Activated T-cell treated with anti-CD3 and anti-CD28 coated beads, Interleukin-2, amount 50 U/mL, for 72 hours (primary cell): ENCODE measurements at regions not wholly inside any gene's neighbourhood (a gene's known extent, or its start where the extent isn't known, plus 50 kb on each side); places are given as distances from the start of the nearest gene placed in this dataset.
"Not testable (repeated sequence)": the region's sequence is repeated elsewhere in the genome, so short reads cannot be mapped to it uniquely, and the experiment has no call there.

Source experiments
- ATAC-seq, 2 donors: fragments of 150-1000 bp; cut with Tn5 transposase; replicated peaks in 1 of 2; 2 replicates each; pipeline ENCODE4 v1.10.0; 2021; ENCODE audit warnings: moderate library complexity in 2 of 2, mild to moderate bottlenecking in 1 of 2
- DNase-seq, 2 donors: peaks; one replicate each; pipeline ENCODE4 v3.0.0; 2021 to 2022; ENCODE audit warnings: mixed read lengths in 1 of 2
- H3K27ac Mint-ChIP-seq: one replicate; pipeline ENCODE4 v1.8.0; 2022; ENCODE audit warnings: mild to moderate bottlenecking, moderate library complexity, mixed read lengths
- H3K27me3 Mint-ChIP-seq: one replicate; pipeline ENCODE4 v1.8.0; 2022; ENCODE audit warnings: low read depth, mixed read lengths
- H3K36me3 Mint-ChIP-seq, 2 donors: one replicate each; pipeline ENCODE4 v1.8.0; 2022; ENCODE audit warnings: mixed read lengths in 2 of 2, mild to moderate bottlenecking in 1 of 2; ENCODE audit not compliant: insufficient read depth in 2 of 2
- H3K4me1 Mint-ChIP-seq: one replicate; pipeline ENCODE4 v1.8.0; 2022; ENCODE audit warnings: low read depth, mixed read lengths
- H3K4me3 Mint-ChIP-seq, 2 donors: one replicate each; pipeline ENCODE4 v1.8.0; 2022; ENCODE audit warnings: mild to moderate bottlenecking in 2 of 2, mixed read lengths in 2 of 2, moderate library complexity in 2 of 2
- H3K9me3 Mint-ChIP-seq, 2 donors: one replicate each; pipeline ENCODE4 v1.8.0; 2022; ENCODE audit warnings: mixed read lengths in 2 of 2

DNA sequence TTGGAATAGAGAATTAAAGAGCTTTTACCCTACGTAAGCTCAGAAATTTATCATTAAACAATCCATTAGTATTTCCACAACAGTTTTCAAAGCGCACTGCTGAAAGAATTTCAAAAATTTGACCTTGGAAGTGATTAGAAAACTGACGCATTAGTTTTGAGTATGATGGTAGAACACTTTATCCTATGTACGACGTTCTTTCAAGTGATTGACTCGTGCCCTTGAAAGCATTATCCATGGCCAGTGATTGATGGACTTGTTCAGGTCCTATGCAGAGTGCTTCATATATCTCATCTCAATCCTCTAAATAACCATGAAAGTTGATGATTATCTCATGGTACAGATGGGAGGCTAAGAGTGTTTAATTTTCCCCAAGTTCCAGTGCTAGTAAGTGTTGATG, 697.2 kb downstream of the USP25 start:
- H3K4me3 Mint-ChIP-seq: no peak overlapping the region
- ATAC-seq: no peak

DNA sequence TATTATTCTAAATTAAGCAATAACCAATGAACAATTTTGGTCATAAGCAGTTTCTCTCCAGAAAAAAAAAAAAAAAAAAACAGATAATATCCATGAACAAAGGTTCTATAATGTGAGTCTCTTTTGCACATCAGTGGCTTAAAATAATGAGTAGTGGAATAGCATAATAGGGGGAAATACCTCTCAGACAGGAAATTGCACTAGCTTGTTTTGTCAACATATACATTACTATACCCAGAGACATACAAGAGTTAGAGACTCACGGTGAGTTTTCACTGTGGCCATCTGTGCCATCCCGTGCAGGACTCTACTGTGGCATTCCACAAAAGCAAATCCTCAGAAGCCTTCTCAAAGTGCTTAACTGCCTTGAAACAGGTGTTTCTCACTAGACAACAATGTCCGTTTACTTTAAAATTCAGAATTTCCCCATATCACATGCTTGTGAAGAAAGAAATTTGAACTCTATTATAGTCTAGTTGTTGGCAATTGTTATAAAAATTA, 697.9 kb downstream of the USP25 start:
- H3K4me1 Mint-ChIP-seq: no peaks in the 10 kb centered on the region
- H3K4me3 Mint-ChIP-seq: no peak overlapping the region
- no peaks in the 10 kb centered on the region for H3K9me3 Mint-ChIP-seq
- no peak for ATAC-seq
- no peak for DNase-seq
- H3K27me3 Mint-ChIP-seq: no peaks in the 10 kb centered on the region
- H3K27ac Mint-ChIP-seq: no peak overlapping the region
- no peaks in the 10 kb centered on the region for H3K36me3 Mint-ChIP-seq

More for the DNA sequence above, 697.2 kb downstream of the USP25 start:
- H3K27ac Mint-ChIP-seq: no peak overlapping the region
- no peaks in the 10 kb centered on the region for H3K4me1 Mint-ChIP-seq
- no peak for DNase-seq
- no peaks in the 10 kb centered on the region for H3K27me3 Mint-ChIP-seq
- no peaks in the 10 kb centered on the region for H3K36me3 Mint-ChIP-seq
- no peaks in the 10 kb centered on the region for H3K9me3 Mint-ChIP-seq

- no peaks in the 10 kb centered on the region for H3K4me1 Mint-ChIP-seq
- H3K4me3 Mint-ChIP-seq: no peak overlapping the region
- no peak for DNase-seq
- H3K36me3 Mint-ChIP-seq: no peaks in the 10 kb centered on the region
- H3K9me3 Mint-ChIP-seq: no peaks in the 10 kb centered on the region
- no peak overlapping the region for H3K27ac Mint-ChIP-seq
- no peaks in the 10 kb centered on the region for H3K27me3 Mint-ChIP-seq
- ATAC-seq: no peak
Measured at GRCh38 chr21:16437586-16437985, 707.8 kb downstream of the USP25 start.

GRCh38 chr21:16438761-16439160, 709.0 kb downstream of the USP25 start:
- Mint-ChIP-seq H3K4me3 (no peak overlapping the region), H3K36me3 (no peaks in the 10 kb centered on the region), H3K27me3 (no peaks in the 10 kb centered on the region), H3K4me1 (no peaks in the 10 kb centered on the region), H3K27ac (no peak overlapping the region), H3K9me3 (no peaks in the 10 kb centered on the region)
- DNase-seq (no peak), ATAC-seq (no peak)

DNA sequence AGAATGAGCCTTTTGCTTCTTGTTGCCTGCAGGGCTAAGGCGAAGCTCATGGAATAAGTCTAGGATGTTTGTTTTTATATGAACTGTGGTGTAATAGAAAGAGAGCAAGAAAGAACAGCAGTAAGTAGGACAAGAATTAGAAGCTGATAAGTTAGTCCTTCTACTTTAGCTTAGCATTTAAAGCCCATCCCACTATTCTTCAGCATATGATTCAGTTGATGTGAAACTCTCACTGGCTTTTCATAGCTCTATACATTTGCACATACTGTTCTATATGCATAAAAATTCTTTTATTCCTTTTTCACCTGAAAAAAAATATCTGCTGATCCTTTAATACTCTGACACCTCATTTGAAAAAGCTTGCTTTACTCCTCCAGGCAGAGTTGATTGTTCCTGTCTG, 712.0 kb downstream of the USP25 start:
- Mint-ChIP-seq H3K4me3 (no peak overlapping the region), H3K27me3 (no peaks in the 10 kb centered on the region), H3K4me1 (no peaks in the 10 kb centered on the region), H3K36me3 (no peaks in the 10 kb centered on the region), H3K27ac (no peak overlapping the region), H3K9me3 (peaks cover 0 to 4% of the 10 kb centered on the region in 2 donors)
- DNase-seq: no peak
- no peak for ATAC-seq

DNA sequence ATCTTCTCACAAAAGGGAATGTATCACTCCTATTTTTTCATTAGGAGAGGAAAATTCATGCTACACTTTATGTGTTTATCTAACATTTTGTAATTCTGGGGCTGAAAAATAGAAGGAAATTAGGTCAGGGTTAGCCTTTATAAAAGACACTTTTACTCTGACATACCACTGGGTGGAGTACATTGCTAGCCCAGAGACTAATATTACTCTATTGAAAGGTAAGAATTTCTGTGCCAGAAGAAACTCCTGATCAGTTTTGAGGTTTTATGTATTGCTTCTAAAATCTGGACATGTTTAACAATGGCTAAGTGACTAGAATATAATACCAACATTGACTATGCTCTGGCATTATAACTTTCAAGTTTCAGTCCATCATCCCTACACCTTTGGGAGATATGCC, 724.6 kb downstream of the USP25 start:
- no peaks in the 10 kb centered on the region for H3K36me3 Mint-ChIP-seq
- H3K4me1 Mint-ChIP-seq: no peaks in the 10 kb centered on the region
- H3K9me3 Mint-ChIP-seq: peaks cover 0 to 6% of the 10 kb centered on the region in 2 donors
- ATAC-seq (no peak), DNase-seq (no peak)
- H3K27me3 Mint-ChIP-seq: no peaks in the 10 kb centered on the region
- no peak overlapping the region for H3K27ac Mint-ChIP-seq
- no peak overlapping the region for H3K4me3 Mint-ChIP-seq

- no peak for ATAC-seq
- no peaks in the 10 kb centered on the region for H3K27me3 Mint-ChIP-seq
Measured at GRCh38 chr21:16455526-16455925, 725.7 kb downstream of the USP25 start.

GRCh38 chr21:16455978-16456377, 726.2 kb downstream of the USP25 start:
- Mint-ChIP-seq H3K9me3 (peaks cover 0 to 6% of the 10 kb centered on the region in 2 donors), H3K4me1 (no peaks in the 10 kb centered on the region), H3K36me3 (no peaks in the 10 kb centered on the region), H3K27me3 (no peaks in the 10 kb centered on the region), H3K4me3 (no peak overlapping the region), H3K27ac (no peak overlapping the region)
- no peak for DNase-seq
- no peak for ATAC-seq

More at GRCh38 chr21:16455526-16455925, 725.7 kb downstream of the USP25 start:
- H3K27ac Mint-ChIP-seq: no peak overlapping the region
- no peak overlapping the region for H3K4me3 Mint-ChIP-seq
- no peaks in the 10 kb centered on the region for H3K36me3 Mint-ChIP-seq
- H3K9me3 Mint-ChIP-seq: peaks cover 0 to 6% of the 10 kb centered on the region in 2 donors
- no peak for DNase-seq
- H3K4me1 Mint-ChIP-seq: no peaks in the 10 kb centered on the region

- Mint-ChIP-seq H3K27ac (no peak overlapping the region), H3K27me3 (no peaks in the 10 kb centered on the region), H3K4me3 (no peak overlapping the region), H3K4me1 (no peaks in the 10 kb centered on the region), H3K9me3 (peaks cover 2 to 9% of the 10 kb centered on the region in 2 donors), H3K36me3 (no peaks in the 10 kb centered on the region)
- no peak for DNase-seq
- ATAC-seq: no peak
Measured at GRCh38 chr21:16457498-16457897, 727.7 kb downstream of the USP25 start.

DNA sequence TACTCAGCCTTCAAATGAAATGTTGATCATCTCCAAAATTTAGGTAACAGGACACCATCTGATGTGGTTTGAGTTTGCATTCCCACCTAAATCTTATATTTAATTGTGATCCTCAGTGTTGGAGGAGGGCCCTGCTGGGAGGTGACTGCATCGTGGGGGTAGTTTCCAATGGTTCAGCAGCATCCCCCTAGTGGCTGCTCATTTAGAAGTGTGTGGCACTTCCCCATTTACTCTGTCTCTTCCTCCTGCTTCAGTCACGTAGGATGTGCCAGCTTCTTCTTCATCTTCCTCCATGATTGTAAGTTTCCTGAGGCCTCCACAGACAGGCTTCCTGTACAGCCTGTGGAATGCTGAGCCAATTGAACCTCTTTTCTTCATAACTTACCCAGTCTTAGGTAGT, 731.2 kb downstream of the USP25 start:
- Mint-ChIP-seq H3K9me3 (peaks cover 8 to 18% of the 10 kb centered on the region in 2 donors), H3K4me3 (no peak overlapping the region), H3K4me1 (no peaks in the 10 kb centered on the region), H3K27me3 (no peaks in the 10 kb centered on the region), H3K27ac (no peak overlapping the region), H3K36me3 (no peaks in the 10 kb centered on the region)
- DNase-seq (peak in 1 of 2 donors; percentile 0), ATAC-seq (no peak)

DNA sequence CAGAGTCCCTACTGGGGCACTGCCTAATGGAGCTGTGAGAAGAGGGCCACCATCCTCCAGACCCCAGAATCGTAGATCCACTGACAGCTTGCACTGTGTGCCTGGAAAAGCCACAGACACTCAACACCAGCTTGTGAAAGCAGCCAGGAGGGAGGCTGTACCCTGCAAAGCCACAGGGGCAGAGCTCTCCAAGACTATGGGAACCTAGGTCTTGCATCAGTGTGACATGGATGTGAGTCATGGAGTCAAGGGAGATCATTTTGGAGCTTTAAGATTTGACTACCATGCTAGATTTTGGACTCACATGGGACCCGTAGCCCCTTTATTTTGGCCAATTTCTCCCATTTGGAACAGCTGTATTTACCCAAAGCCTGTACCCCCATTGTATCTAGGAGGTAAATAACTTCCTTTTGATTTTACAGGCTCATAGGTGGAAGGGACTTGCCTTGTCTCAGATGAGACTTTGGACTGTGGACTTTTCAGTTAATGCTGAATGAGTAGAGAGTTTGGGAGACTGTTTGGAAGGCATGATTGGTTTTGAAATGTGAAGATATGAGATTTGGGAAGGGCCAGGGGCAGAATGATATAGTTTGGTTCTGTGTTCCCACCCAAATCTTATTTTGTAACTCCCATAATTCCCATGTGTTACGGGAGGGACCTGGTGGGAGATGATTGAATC, 734.6 kb downstream of the USP25 start:
- ATAC-seq, H3K36me3 Mint-ChIP-seq, H3K4me1 Mint-ChIP-seq, DNase-seq, H3K4me3 Mint-ChIP-seq, H3K27me3 Mint-ChIP-seq, H3K27ac Mint-ChIP-seq: not testable (repeated sequence)
- peaks cover 14 to 15% of the 10 kb centered on the region in 2 donors for H3K9me3 Mint-ChIP-seq

- no peak for DNase-seq
- Mint-ChIP-seq H3K4me1 (no peaks in the 10 kb centered on the region), H3K36me3 (no peaks in the 10 kb centered on the region), H3K27ac (no peak overlapping the region), H3K4me3 (no peak overlapping the region), H3K27me3 (no peaks in the 10 kb centered on the region), H3K9me3 (peaks cover 8 to 9% of the 10 kb centered on the region in 2 donors)
- no peak for ATAC-seq
Measured at GRCh38 chr21:16468184-16468583, 738.4 kb downstream of the USP25 start.

GRCh38 chr21:16473988-16474387, 744.2 kb downstream of the USP25 start:
- H3K36me3 Mint-ChIP-seq: no peaks in the 10 kb centered on the region
- DNase-seq (no peak), ATAC-seq (no peak)
- H3K4me3 Mint-ChIP-seq: no peak overlapping the region
- H3K9me3 Mint-ChIP-seq: peaks cover 0 to 3% of the 10 kb centered on the region in 2 donors
- no peaks in the 10 kb centered on the region for H3K27me3 Mint-ChIP-seq
- no peaks in the 10 kb centered on the region for H3K4me1 Mint-ChIP-seq
- H3K27ac Mint-ChIP-seq: no peak overlapping the region
